COR-L47 (cell line): ENCODE measurements at regions not wholly inside any gene's neighbourhood (a gene's known extent, or its start where the extent isn't known, plus 50 kb on each side); places are given as distances from the start of the nearest gene placed in this dataset.

Source experiments
- DNase-seq: peaks from one replicate; lab custom pipeline; 2025; lab: John Stamatoyannopoulos, UW

GRCh38 chr10:90328459-90328858 is 529.4 kb downstream of the HTR7 start:
- DNase-seq: no peak

GRCh38 chr10:90328896-90329295 is 528.9 kb downstream of the HTR7 start:
- DNase-seq: no peak

GRCh38 chr10:90337316-90337715 is 520.5 kb downstream of the HTR7 start:
- no peak for DNase-seq

- DNase-seq: no peak
Measured at GRCh38 chr10:90342480-90342879, 515.4 kb downstream of the HTR7 start.

GRCh38 chr10:90344226-90344625 is 513.6 kb downstream of the HTR7 start:
- no peak for DNase-seq

GRCh38 chr10:90347239-90347638 is 510.6 kb downstream of the HTR7 start:
- DNase-seq: no peak

GRCh38 chr10:90350122-90350521 is 507.7 kb downstream of the HTR7 start:
- no peak for DNase-seq

GRCh38 chr10:90352288-90352687 is 505.6 kb downstream of the HTR7 start:
- DNase-seq: no peak

GRCh38 chr10:90354914-90355313 is 502.9 kb downstream of the HTR7 start:
- no peak for DNase-seq

GRCh38 chr10:90363799-90364483 is 493.9 kb downstream of the HTR7 start:
- DNase-seq: no peak

GRCh38 chr10:90372451-90372850 is 485.4 kb downstream of the HTR7 start:
- no peak for DNase-seq

GRCh38 chr10:90373911-90374310 is 483.9 kb downstream of the HTR7 start:
- no peak for DNase-seq

GRCh38 chr10:90378524-90379076 is 479.2 kb downstream of the HTR7 start:
- DNase-seq: no peak

- DNase-seq: no peak
Measured at GRCh38 chr10:90381468-90381867, 476.4 kb downstream of the HTR7 start.

GRCh38 chr10:90389876-90390275 is 468.0 kb downstream of the HTR7 start:
- no peak for DNase-seq

- no peak for DNase-seq
Measured at GRCh38 chr10:90394311-90394710, 463.5 kb downstream of the HTR7 start.

- no peak for DNase-seq
Measured at GRCh38 chr10:90396721-90397120, 461.1 kb downstream of the HTR7 start.

- DNase-seq: no peak
Measured at GRCh38 chr10:90398566-90398965, 459.3 kb downstream of the HTR7 start.

GRCh38 chr10:90399782-90400181 is 458.1 kb downstream of the HTR7 start:
- no peak for DNase-seq

GRCh38 chr10:90403211-90404000 is 454.4 kb downstream of the HTR7 start:
- no peak for DNase-seq

GRCh38 chr10:90407131-90407530 is 450.7 kb downstream of the HTR7 start:
- no peak for DNase-seq

GRCh38 chr10:90407851-90408250 is 450.0 kb downstream of the HTR7 start:
- DNase-seq: no peak

GRCh38 chr10:90412582-90412981 is 445.3 kb downstream of the HTR7 start:
- no peak for DNase-seq
